ENCODE measurements at regions not wholly inside any gene's neighbourhood (a gene's known extent, or its start where the extent isn't known, plus 50 kb on each side); places are given as distances from the start of the nearest gene placed in this dataset.
"Not testable (repeated sequence)": the region's sequence is repeated elsewhere in the genome, so short reads cannot be mapped to it uniquely, and the experiment has no call there.

- no peak for DNase-seq
- ATAC-seq: no peak
Measured at GRCh38 chr18:78457731-78458130, 521.9 kb upstream of the SALL3 start.

GRCh38 chr18:78458356-78458755 lies 521.3 kb upstream of the SALL3 start:
- DNase-seq: no peak
- no peak for ATAC-seq

GRCh38 chr18:78459668-78460067 lies 520.0 kb upstream of the SALL3 start:
- no peak for ATAC-seq
- DNase-seq: no peak

- ATAC-seq: no peak
Measured at GRCh38 chr18:78460558-78460957, 519.1 kb upstream of the SALL3 start.

GRCh38 chr18:78473563-78473962 lies 506.1 kb upstream of the SALL3 start:
- DNase-seq (no peak), ATAC-seq (no peak)

More at GRCh38 chr18:78460558-78460957, 519.1 kb upstream of the SALL3 start:
- no peak for DNase-seq

- no peak for ATAC-seq
- no peak for DNase-seq
Measured at GRCh38 chr18:78477840-78478239, 501.8 kb upstream of the SALL3 start.

- DNase-seq (no peak), ATAC-seq (no peak)
Measured at GRCh38 chr18:78479443-78479842, 500.2 kb upstream of the SALL3 start.

GRCh38 chr18:78480262-78481054 lies 499.2 kb upstream of the SALL3 start:
- DNase-seq (no peak), ATAC-seq (no peak)

GRCh38 chr18:78482378-78482777 lies 497.2 kb upstream of the SALL3 start:
- ATAC-seq (no peak), DNase-seq (no peak)

- no peak for DNase-seq
- no peak for ATAC-seq
Measured at GRCh38 chr18:78487649-78488048, 492.0 kb upstream of the SALL3 start.

- no peak for DNase-seq
- ATAC-seq: no peak
Measured at GRCh38 chr18:78492064-78492812, 487.4 kb upstream of the SALL3 start.

- DNase-seq (no peak), ATAC-seq (no peak)
Measured at GRCh38 chr18:78492813-78493371, 486.7 kb upstream of the SALL3 start.

- DNase-seq, ATAC-seq: not testable (repeated sequence)
Measured at GRCh38 chr18:78493490-78493889, 486.1 kb upstream of the SALL3 start.

GRCh38 chr18:78494204-78495085 lies 485.2 kb upstream of the SALL3 start:
- DNase-seq: no peak
- ATAC-seq: no peak

GRCh38 chr18:78495550-78495949 lies 484.1 kb upstream of the SALL3 start:
- DNase-seq (no peak), ATAC-seq (no peak)

GRCh38 chr18:78496079-78496478 lies 483.5 kb upstream of the SALL3 start:
- no peak for ATAC-seq
- DNase-seq: no peak

- ATAC-seq (no peak), DNase-seq (no peak)
Measured at GRCh38 chr18:78497641-78498040, 482.0 kb upstream of the SALL3 start.

GRCh38 chr18:78499586-78499985 lies 480.0 kb upstream of the SALL3 start:
- DNase-seq: no peak
- no peak for ATAC-seq

GRCh38 chr18:78501251-78501650 lies 478.4 kb upstream of the SALL3 start:
- ATAC-seq (no peak), DNase-seq (no peak)

- DNase-seq (no peak), ATAC-seq (no peak)
Measured at GRCh38 chr18:78503129-78503528, 476.5 kb upstream of the SALL3 start.

GRCh38 chr18:78505851-78506461 lies 473.7 kb upstream of the SALL3 start:
- no peak for ATAC-seq
- no peak for DNase-seq

GRCh38 chr18:78507217-78507616 lies 472.4 kb upstream of the SALL3 start:
- DNase-seq (no peak), ATAC-seq (no peak)
